ENCODE measurements at regions not wholly inside any gene's neighbourhood (a gene's known extent, or its start where the extent isn't known, plus 50 kb on each side); places are given as distances from the start of the nearest gene placed in this dataset.

DNA sequence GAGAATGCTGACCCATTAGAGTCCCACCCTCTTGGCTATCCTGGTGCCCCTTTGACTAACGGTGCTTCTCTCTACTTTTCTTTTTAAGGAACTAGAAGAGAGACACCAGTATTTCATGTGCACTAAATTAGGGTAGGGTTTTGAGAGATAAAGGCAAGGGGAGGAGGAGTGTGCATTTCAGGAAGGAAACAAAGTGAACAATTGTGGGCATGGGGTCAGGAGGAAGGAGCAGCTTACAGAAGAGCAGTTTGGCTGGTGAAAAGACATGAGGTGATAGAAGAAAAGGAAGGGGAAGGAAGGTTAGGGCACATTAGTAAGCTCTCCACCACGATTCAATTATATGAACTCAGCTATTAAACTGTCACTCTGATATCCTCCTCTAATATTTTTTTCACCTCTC lies 105.8 kb upstream of the CTAGE1 start:
- no peak for TF ChIP-seq POLR2A (IDR thresholded peaks at IDR 0.05; ENCODE audit: borderline replicate concordance, extremely low read depth, insufficient read depth, insufficient read length)
- no peak for TF ChIP-seq CEBPB (IDR thresholded peaks at IDR 0.05; ENCODE audit: low read depth)
- TF ChIP-seq, protein P1, sequence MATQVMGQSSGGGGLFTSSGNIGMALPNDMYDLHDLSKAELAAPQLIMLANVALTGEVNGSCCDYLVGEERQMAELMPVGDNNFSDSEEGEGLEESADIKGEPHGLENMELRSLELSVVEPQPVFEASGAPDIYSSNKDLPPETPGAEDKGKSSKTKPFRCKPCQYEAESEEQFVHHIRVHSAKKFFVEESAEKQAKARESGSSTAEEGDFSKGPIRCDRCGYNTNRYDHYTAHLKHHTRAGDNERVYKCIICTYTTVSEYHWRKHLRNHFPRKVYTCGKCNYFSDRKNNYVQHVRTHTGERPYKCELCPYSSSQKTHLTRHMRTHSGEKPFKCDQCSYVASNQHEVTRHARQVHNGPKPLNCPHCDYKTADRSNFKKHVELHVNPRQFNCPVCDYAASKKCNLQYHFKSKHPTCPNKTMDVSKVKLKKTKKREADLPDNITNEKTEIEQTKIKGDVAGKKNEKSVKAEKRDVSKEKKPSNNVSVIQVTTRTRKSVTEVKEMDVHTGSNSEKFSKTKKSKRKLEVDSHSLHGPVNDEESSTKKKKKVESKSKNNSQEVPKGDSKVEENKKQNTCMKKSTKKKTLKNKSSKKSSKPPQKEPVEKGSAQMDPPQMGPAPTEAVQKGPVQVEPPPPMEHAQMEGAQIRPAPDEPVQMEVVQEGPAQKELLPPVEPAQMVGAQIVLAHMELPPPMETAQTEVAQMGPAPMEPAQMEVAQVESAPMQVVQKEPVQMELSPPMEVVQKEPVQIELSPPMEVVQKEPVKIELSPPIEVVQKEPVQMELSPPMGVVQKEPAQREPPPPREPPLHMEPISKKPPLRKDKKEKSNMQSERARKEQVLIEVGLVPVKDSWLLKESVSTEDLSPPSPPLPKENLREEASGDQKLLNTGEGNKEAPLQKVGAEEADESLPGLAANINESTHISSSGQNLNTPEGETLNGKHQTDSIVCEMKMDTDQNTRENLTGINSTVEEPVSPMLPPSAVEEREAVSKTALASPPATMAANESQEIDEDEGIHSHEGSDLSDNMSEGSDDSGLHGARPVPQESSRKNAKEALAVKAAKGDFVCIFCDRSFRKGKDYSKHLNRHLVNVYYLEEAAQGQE (IDR thresholded peaks at IDR 0.05; ENCODE audit: low read depth) = no peak
- no peak for TF ChIP-seq ZFX (IDR thresholded peaks at IDR 0.05)
- no peak for TF ChIP-seq CBX3 (IDR thresholded peaks at IDR 0.05; ENCODE audit: low read depth)
- TF ChIP-seq TCF7L2 (IDR thresholded peaks at IDR 0.05; ENCODE audit: borderline replicate concordance, extremely low read depth, insufficient read depth, insufficient read length) = no peak
- no peak for TF ChIP-seq FOSL1 (IDR thresholded peaks at IDR 0.05; ENCODE audit: low read depth)
- TF ChIP-seq RAD21 (IDR thresholded peaks at IDR 0.05; ENCODE audit: low read depth) = no peak
- no peak for TF ChIP-seq EZH2 (IDR thresholded peaks at IDR 0.05)
- TF ChIP-seq, protein P2, sequence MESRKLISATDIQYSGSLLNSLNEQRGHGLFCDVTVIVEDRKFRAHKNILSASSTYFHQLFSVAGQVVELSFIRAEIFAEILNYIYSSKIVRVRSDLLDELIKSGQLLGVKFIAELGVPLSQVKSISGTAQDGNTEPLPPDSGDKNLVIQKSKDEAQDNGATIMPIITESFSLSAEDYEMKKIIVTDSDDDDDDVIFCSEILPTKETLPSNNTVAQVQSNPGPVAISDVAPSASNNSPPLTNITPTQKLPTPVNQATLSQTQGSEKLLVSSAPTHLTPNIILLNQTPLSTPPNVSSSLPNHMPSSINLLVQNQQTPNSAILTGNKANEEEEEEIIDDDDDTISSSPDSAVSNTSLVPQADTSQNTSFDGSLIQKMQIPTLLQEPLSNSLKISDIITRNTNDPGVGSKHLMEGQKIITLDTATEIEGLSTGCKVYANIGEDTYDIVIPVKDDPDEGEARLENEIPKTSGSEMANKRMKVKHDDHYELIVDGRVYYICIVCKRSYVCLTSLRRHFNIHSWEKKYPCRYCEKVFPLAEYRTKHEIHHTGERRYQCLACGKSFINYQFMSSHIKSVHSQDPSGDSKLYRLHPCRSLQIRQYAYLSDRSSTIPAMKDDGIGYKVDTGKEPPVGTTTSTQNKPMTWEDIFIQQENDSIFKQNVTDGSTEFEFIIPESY (IDR thresholded peaks at IDR 0.05; ENCODE audit: extremely low read depth, insufficient replicate concordance, low read length) = no peak
- no peak for TF ChIP-seq SP1 (IDR thresholded peaks at IDR 0.05; ENCODE audit: low read depth)
- TF ChIP-seq POLR2AphosphoS5 (IDR thresholded peaks at IDR 0.05; ENCODE audit: low read depth, low read length) = no peak
- intact Hi-C loops (cut with micrococcal nuclease) = no loop called here
- H3K9ac ChIP-seq (ENCODE audit: low read length) = no peak overlapping the region
- no peaks in the 10 kb centered on the region for H3K27me3 ChIP-seq (ENCODE audit: insufficient read depth, low read length)
- POLR2A ChIA-PET = no interaction called here
- no peaks in the 10 kb centered on the region for H3K9me2 ChIP-seq (ENCODE audit: insufficient read depth)
- ATAC-seq (no peak), DNase-seq (ENCODE audit: low read depth, low spot score) (no peak)
- no peaks in the 10 kb centered on the region for H4K20me1 ChIP-seq (ENCODE audit: insufficient read depth)
- no TSS peak for BruUV-seq (replicated peaks)
- H3K36me3 ChIP-seq (ENCODE audit: control insufficient read depth in 1 of 2, insufficient read depth in 2 of 2, low read length in 2 of 2) = no peaks in the 10 kb centered on the region
- no peak overlapping the region for H2AFZ ChIP-seq (ENCODE audit: low read depth, low read length, poor library complexity, severe bottlenecking)
- no peaks in the 10 kb centered on the region for H3K4me1 ChIP-seq (ENCODE audit: control insufficient read depth in 1 of 2, insufficient read depth in 2 of 2, low read length in 2 of 2)
- H3K79me2 ChIP-seq (ENCODE audit: insufficient read depth, low read length) = no peaks in the 10 kb centered on the region
- no peak overlapping the region for H3K27ac ChIP-seq (ENCODE audit: low read depth, low read length)
- RAD21 ChIA-PET (ENCODE audit: low non-redundant PET in 1 of 2, low total read pairs in 2 of 2, uncharacterized antibody in 2 of 2, unreplicated experiment in 2 of 2) = no interaction called here
- no peak overlapping the region for H3K4me2 ChIP-seq (ENCODE audit: low read length)
- H3K9me3 ChIP-seq (ENCODE audit: control insufficient read depth in 1 of 2, insufficient read depth in 1 of 2, low read depth in 1 of 2, low read length in 2 of 2) = no peaks in the 10 kb centered on the region
- CTCF ChIA-PET = no interaction called here
- H3K4me3 ChIP-seq (replicated peaks in 1 of 2; ENCODE audit: low read depth in 1 of 2, low read length in 2 of 2) = no peak overlapping the region

All from HCT116 (cell line).